ENCODE measurements at regions not wholly inside any gene's neighbourhood (a gene's known extent, or its start where the extent isn't known, plus 50 kb on each side); places are given as distances from the start of the nearest gene placed in this dataset.

DNA sequence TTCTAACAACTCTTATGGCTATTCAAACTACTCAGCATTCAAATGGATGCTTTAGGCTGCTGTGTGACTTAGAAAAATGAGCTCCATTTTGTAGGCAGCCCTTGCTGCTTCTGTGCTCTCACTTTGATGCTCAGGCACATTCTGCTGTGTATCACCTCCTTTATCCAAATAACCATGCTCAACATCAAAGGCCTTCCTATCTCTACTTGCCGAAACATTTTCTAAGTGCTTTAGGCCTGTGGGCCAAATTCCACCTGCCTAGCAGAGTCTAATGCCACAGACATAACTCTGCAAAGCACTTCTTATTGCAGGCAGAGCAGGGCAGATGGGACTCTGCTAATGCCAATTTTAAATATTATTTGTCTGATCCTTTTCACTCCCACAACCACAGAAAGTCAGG, 397.4 kb downstream of the RND3 start:
- H4K20me1 ChIP-seq (replicated peaks; ENCODE audit: control insufficient read depth, insufficient read depth, low read length) = no peaks in the 10 kb centered on the region
- H3K4me3 ChIP-seq = no peak overlapping the region
- no peaks in the 10 kb centered on the region for H3K79me2 ChIP-seq (ENCODE audit: control insufficient read depth, insufficient read depth, low read length)
- no peak overlapping the region for H2AFZ ChIP-seq (ENCODE audit: low read depth, low read length)
- H3K9ac ChIP-seq (ENCODE audit: insufficient read depth in 1 of 2, low read depth in 2 of 2, low read length in 2 of 2) = no peak overlapping the region
- H3K9me1 ChIP-seq (ENCODE audit: control insufficient read depth, insufficient read depth, low read length) = no peaks in the 10 kb centered on the region
- H3K27me3 ChIP-seq (ENCODE audit: control insufficient read depth in 2 of 2, insufficient read depth in 2 of 2, low read length in 2 of 2) = no peaks in the 10 kb centered on the region
- ATAC-seq (no peak), FAIRE-seq (no peak), DNase-seq (ENCODE audit: extremely low read depth in 1 of 4, low spot score in 3 of 4) (no peak)
- WGBS (ENCODE audit: insufficient coverage, low coverage, missing lambda C conversion rate) = 0% methylated on average over 1 of the region's 1 CpG
- no peaks in the 10 kb centered on the region for H3K36me3 ChIP-seq (ENCODE audit: control insufficient read depth, insufficient read depth, low read length)
- in situ Hi-C loops (cut with MboI) = no loop called here
- H3K27ac ChIP-seq (ENCODE audit: extremely low read depth, low read depth, low read length) = no peak overlapping the region
- CTCF ChIA-PET (ENCODE audit: low intra/inter-chr PET ratio) = no interaction called here
- no peaks in the 10 kb centered on the region for H3K4me1 ChIP-seq (replicated peaks in 1 of 2; ENCODE audit: control insufficient read depth in 2 of 2, insufficient read depth in 2 of 2, low read length in 2 of 2)
- intact Hi-C loops (cut with micrococcal nuclease) = no loop called here
- no peak overlapping the region for H3K4me2 ChIP-seq (ENCODE audit: insufficient read depth, low read length)
- H3K9me3 ChIP-seq (replicated peaks; ENCODE audit: control insufficient read depth, insufficient read depth, low read depth, low read length) = no peaks in the 10 kb centered on the region
- POLR2A ChIA-PET = no interaction called here
- BruUV-seq (replicated peaks) = no TSS peak
- no peak for TF ChIP-seq ZFP1 (CRISPR knock-in tag; IDR thresholded peaks at IDR 0.05)
- TF ChIP-seq HEY1 (CRISPR knock-in tag; IDR thresholded peaks at IDR 0.05; ENCODE audit: borderline replicate concordance) = no peak
- TF ChIP-seq, protein P1, sequence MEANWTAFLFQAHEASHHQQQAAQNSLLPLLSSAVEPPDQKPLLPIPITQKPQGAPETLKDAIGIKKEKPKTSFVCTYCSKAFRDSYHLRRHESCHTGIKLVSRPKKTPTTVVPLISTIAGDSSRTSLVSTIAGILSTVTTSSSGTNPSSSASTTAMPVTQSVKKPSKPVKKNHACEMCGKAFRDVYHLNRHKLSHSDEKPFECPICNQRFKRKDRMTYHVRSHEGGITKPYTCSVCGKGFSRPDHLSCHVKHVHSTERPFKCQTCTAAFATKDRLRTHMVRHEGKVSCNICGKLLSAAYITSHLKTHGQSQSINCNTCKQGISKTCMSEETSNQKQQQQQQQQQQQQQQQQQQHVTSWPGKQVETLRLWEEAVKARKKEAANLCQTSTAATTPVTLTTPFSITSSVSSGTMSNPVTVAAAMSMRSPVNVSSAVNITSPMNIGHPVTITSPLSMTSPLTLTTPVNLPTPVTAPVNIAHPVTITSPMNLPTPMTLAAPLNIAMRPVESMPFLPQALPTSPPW (CRISPR knock-in tag; IDR thresholded peaks at IDR 0.05) = no peak
- no peak for TF ChIP-seq MTA2 (IDR thresholded peaks at IDR 0.05; ENCODE audit: low read depth)
- TF ChIP-seq SMC3 (conservative IDR thresholded peaks at IDR 0.05; ENCODE audit: insufficient read depth, low read depth, low read length) = no peak
- no peak for TF ChIP-seq SMAD1 (IDR thresholded peaks at IDR 0.05; ENCODE audit: low read depth, low read length, partially characterized antibody)
- no peak for TF ChIP-seq SMAD3 (CRISPR knock-in tag; conservative IDR thresholded peaks at IDR 0.05)
- no peak for TF ChIP-seq BRCA1 (IDR thresholded peaks at IDR 0.05)
- no peak for TF ChIP-seq BRCA1 (CRISPR knock-in tag; IDR thresholded peaks at IDR 0.05)
- no peak for TF ChIP-seq MYC (IDR thresholded peaks at IDR 0.05; ENCODE audit: low read depth, low read length)
- TF ChIP-seq MYC (CRISPR knock-in tag; IDR thresholded peaks at IDR 0.05; ENCODE audit: borderline replicate concordance, low read depth) = no peak
- TF ChIP-seq, protein P2, sequence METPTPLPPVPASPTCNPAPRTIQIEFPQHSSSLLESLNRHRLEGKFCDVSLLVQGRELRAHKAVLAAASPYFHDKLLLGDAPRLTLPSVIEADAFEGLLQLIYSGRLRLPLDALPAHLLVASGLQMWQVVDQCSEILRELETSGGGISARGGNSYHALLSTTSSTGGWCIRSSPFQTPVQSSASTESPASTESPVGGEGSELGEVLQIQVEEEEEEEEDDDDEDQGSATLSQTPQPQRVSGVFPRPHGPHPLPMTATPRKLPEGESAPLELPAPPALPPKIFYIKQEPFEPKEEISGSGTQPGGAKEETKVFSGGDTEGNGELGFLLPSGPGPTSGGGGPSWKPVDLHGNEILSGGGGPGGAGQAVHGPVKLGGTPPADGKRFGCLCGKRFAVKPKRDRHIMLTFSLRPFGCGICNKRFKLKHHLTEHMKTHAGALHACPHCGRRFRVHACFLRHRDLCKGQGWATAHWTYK (CRISPR knock-in tag; IDR thresholded peaks at IDR 0.05) = no peak
- TF ChIP-seq FOXJ3 (CRISPR knock-in tag; IDR thresholded peaks at IDR 0.05) = no peak
- no peak for TF ChIP-seq ZFP36 (IDR thresholded peaks at IDR 0.05; ENCODE audit: low read depth, low read length, partially characterized antibody)
- TF ChIP-seq NBN (IDR thresholded peaks at IDR 0.05; ENCODE audit: low read depth) = no peak
- TF ChIP-seq ESRRB (CRISPR knock-in tag; IDR thresholded peaks at IDR 0.05; ENCODE audit: borderline replicate concordance) = no peak
- TF ChIP-seq, protein P3, sequence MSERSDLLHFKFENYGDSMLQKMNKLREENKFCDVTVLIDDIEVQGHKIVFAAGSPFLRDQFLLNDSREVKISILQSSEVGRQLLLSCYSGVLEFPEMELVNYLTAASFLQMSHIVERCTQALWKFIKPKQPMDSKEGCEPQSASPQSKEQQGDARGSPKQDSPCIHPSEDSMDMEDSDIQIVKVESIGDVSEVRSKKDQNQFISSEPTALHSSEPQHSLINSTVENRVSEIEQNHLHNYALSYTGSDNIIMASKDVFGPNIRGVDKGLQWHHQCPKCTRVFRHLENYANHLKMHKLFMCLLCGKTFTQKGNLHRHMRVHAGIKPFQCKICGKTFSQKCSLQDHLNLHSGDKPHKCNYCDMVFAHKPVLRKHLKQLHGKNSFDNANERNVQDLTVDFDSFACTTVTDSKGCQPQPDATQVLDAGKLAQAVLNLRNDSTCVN (CRISPR knock-in tag; IDR thresholded peaks at IDR 0.05) = no peak
- TF ChIP-seq, protein P4, sequence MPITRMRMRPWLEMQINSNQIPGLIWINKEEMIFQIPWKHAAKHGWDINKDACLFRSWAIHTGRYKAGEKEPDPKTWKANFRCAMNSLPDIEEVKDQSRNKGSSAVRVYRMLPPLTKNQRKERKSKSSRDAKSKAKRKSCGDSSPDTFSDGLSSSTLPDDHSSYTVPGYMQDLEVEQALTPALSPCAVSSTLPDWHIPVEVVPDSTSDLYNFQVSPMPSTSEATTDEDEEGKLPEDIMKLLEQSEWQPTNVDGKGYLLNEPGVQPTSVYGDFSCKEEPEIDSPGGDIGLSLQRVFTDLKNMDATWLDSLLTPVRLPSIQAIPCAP (CRISPR knock-in tag; IDR thresholded peaks at IDR 0.05; ENCODE audit: borderline replicate concordance) = no peak
- no peak for TF ChIP-seq ERF (CRISPR knock-in tag; IDR thresholded peaks at IDR 0.05)

Data from K562 (cell line).